ENCODE measurements at regions not wholly inside any gene's neighbourhood (a gene's known extent, or its start where the extent isn't known, plus 50 kb on each side); places are given as distances from the start of the nearest gene placed in this dataset.

GRCh38 chr1:209370241-209370995 is 213.1 kb upstream of the CAMK1G start:
- no peak for TF ChIP-seq POLR2AphosphoS5 (IDR thresholded peaks at IDR 0.05)
- no peak for TF ChIP-seq CTCF (IDR thresholded peaks at IDR 0.05)
- TF ChIP-seq POLR2A (IDR thresholded peaks at IDR 0.05; ENCODE audit: low read depth) = no peak
